ENCODE measurements at regions not wholly inside any gene's neighbourhood (a gene's known extent, or its start where the extent isn't known, plus 50 kb on each side); places are given as distances from the start of the nearest gene placed in this dataset.

GRCh38 chr3:160170409-160171370 is 54.5 kb upstream of the C3orf80 start:
- DNase-seq, result no peak

- DNase-seq, result no peak
Measured at GRCh38 chr3:160171813-160172212, 53.4 kb upstream of the C3orf80 start.

- no peak for DNase-seq
Measured at GRCh38 chr3:160174621-160175020, 50.6 kb upstream of the C3orf80 start.

All from right kidney (tissue), 1 donor.